H9 (cell line): ENCODE measurements at regions not wholly inside any gene's neighbourhood (a gene's known extent, or its start where the extent isn't known, plus 50 kb on each side); places are given as distances from the start of the nearest gene placed in this dataset.

Experiments used
- DNase-seq: peaks from one replicate; pipeline ENCODE4 v3.0.0-alpha.2; 2017
- H2AFZ ChIP-seq: one replicate; pipeline ENCODE4 v1.6.1; 2013; ENCODE audit warnings: mild to moderate bottlenecking, low read length, control low read depth, moderate library complexity
- H2AK5ac ChIP-seq: 2 replicates; pipeline ENCODE4 v1.6.1; 2013; ENCODE audit warnings: low read length, control low read depth, mixed read lengths; ENCODE audit not compliant: insufficient read length
- H2BK120ac ChIP-seq: one replicate; pipeline ENCODE4 v1.6.1; 2013; ENCODE audit warnings: low read depth, mild to moderate bottlenecking, low read length, control low read depth, inconsistent platforms; ENCODE audit not compliant: poor library complexity, severe bottlenecking
- H2BK12ac ChIP-seq: 2 replicates; pipeline ENCODE4 v1.6.1; 2013; ENCODE audit warnings: low read length, control low read depth, mixed read lengths, low read depth; ENCODE audit not compliant: insufficient read length
- H2BK15ac ChIP-seq: 2 replicates; pipeline ENCODE4 v1.6.1; 2013; ENCODE audit warnings: low read depth, low read length, control low read depth
- H2BK20ac ChIP-seq: one replicate; pipeline ENCODE4 v1.6.1; 2013; ENCODE audit warnings: low read depth, mild to moderate bottlenecking, low read length, control low read depth, inconsistent platforms; ENCODE audit not compliant: poor library complexity, severe bottlenecking
- H2BK5ac ChIP-seq: 2 replicates; pipeline ENCODE4 v1.6.1; 2013; ENCODE audit warnings: low read length, control low read depth, mixed read lengths; ENCODE audit not compliant: insufficient read length
- H3K14ac ChIP-seq: 2 replicates; pipeline ENCODE4 v1.6.1; 2013; ENCODE audit warnings: low read length, control low read depth; ENCODE audit not compliant: insufficient read depth
- H3K18ac ChIP-seq: 2 replicates; pipeline ENCODE4 v1.6.1; 2013; ENCODE audit warnings: low read depth, mild to moderate bottlenecking, mixed read lengths, low read length, control low read depth; ENCODE audit not compliant: insufficient read length
- H3K23ac ChIP-seq: 2 replicates; pipeline ENCODE4 v1.6.1; 2013; ENCODE audit warnings: low read length, control low read depth, mixed read lengths, low read depth; ENCODE audit not compliant: insufficient read length
- H3K23me2 ChIP-seq: 2 replicates; pipeline ENCODE4 v1.6.1; 2013; ENCODE audit warnings: low read depth, mild to moderate bottlenecking, mixed read lengths, low read length, control low read depth; ENCODE audit not compliant: insufficient read length, poor library complexity, severe bottlenecking
- H3K27ac ChIP-seq: 2 replicates; pipeline ENCODE4 v1.5.1; 2013; ENCODE audit warnings: low read length, control low read depth, mixed read lengths, low read depth; ENCODE audit not compliant: insufficient read length
- H3K27me3 ChIP-seq: 2 replicates; pipeline ENCODE4 v1.6.1; 2013; ENCODE audit warnings: low read length, control low read depth, inconsistent platforms; ENCODE audit not compliant: insufficient read depth
- H3K4ac ChIP-seq: 2 replicates; pipeline ENCODE4 v1.6.1; 2013; ENCODE audit warnings: low read depth, mild to moderate bottlenecking, control low read depth, inconsistent platforms, low read length, moderate library complexity
- H3K4me1 ChIP-seq: 2 replicates; pipeline ENCODE4 v1.6.1; 2013; ENCODE audit warnings: low read length, control low read depth, inconsistent platforms; ENCODE audit not compliant: insufficient read depth
- H3K4me2 ChIP-seq: 2 replicates; pipeline ENCODE4 v1.6.1; 2013; ENCODE audit warnings: low read length, control low read depth, mixed read lengths; ENCODE audit not compliant: insufficient read length, insufficient read depth
- H3K56ac ChIP-seq: 2 replicates; pipeline ENCODE4 v1.6.1; 2013; ENCODE audit warnings: low read depth, mild to moderate bottlenecking, mixed read lengths, low read length, control low read depth; ENCODE audit not compliant: insufficient read length
- H3K79me1 ChIP-seq: 2 replicates; pipeline ENCODE4 v1.6.1; 2013; ENCODE audit warnings: low read depth, mild to moderate bottlenecking, moderate library complexity, low read length, control low read depth, inconsistent platforms; ENCODE audit not compliant: insufficient read depth, poor library complexity, severe bottlenecking
- H3K79me2 ChIP-seq: 2 replicates; pipeline ENCODE4 v1.6.1; 2013; ENCODE audit warnings: low read length, control low read depth, inconsistent platforms; ENCODE audit not compliant: insufficient read depth
- H3K9ac ChIP-seq: 2 replicates; pipeline ENCODE4 v1.6.1; 2013; ENCODE audit warnings: low read length, control low read depth, mixed read lengths; ENCODE audit not compliant: insufficient read length; ENCODE audit errors: extremely low read depth
- H3K9me3 ChIP-seq: one replicate; pipeline ENCODE4 v1.6.1; 2013; ENCODE audit warnings: low read depth, low read length, inconsistent platforms; ENCODE audit not compliant: control insufficient read depth
- H3T11ph ChIP-seq: one replicate; pipeline ENCODE4 v1.6.1; 2013; ENCODE audit warnings: mild to moderate bottlenecking, low read length, control low read depth, inconsistent platforms
- H4K20me1 ChIP-seq: one replicate; pipeline ENCODE4 v1.6.1; 2013; ENCODE audit not compliant: control insufficient read depth, insufficient read length, insufficient read depth
- H4K5ac ChIP-seq: 2 replicates; pipeline ENCODE4 v1.6.1; 2013; ENCODE audit warnings: low read depth, mild to moderate bottlenecking, mixed read lengths, low read length, control low read depth; ENCODE audit not compliant: insufficient read length
- H4K8ac ChIP-seq: replicated peaks from 2 replicates; pipeline ENCODE4 v1.6.1; 2013; ENCODE audit warnings: low read length, control low read depth, mixed read lengths, low read depth; ENCODE audit not compliant: insufficient read length
- H4K91ac ChIP-seq: 2 replicates; pipeline ENCODE4 v1.6.1; 2013; ENCODE audit warnings: low read depth, mild to moderate bottlenecking, moderate library complexity, mixed read lengths, low read length, control low read depth; ENCODE audit not compliant: insufficient read length
- H3K27ac Mint-ChIP-seq, 3 experiments: 2 replicates in 2 of 3; 3 replicates in 1 of 3; pipeline ENCODE4 v1.8.0; 2020 to 2021; ENCODE audit warnings: mixed read lengths in 3 of 3, mild to moderate bottlenecking in 1 of 3, moderate library complexity in 1 of 3
- H3K27me3 Mint-ChIP-seq: 2 replicates; pipeline ENCODE4 v1.8.0; 2021; ENCODE audit warnings: low read depth, mild to moderate bottlenecking, moderate library complexity, mixed read lengths
- H3K36me3 Mint-ChIP-seq, 3 experiments: 2 replicates in 2 of 3; 3 replicates in 1 of 3; pipeline ENCODE4 v1.8.0; 2020 to 2021; ENCODE audit warnings: low read depth in 3 of 3, mixed read lengths in 3 of 3; ENCODE audit not compliant: insufficient read depth in 1 of 3
- H3K4me1 Mint-ChIP-seq, 2 experiments: 2 replicates each; pipeline ENCODE4 v1.8.0; 2020; ENCODE audit warnings: mixed read lengths in 2 of 2
- H3K4me3 Mint-ChIP-seq, 2 experiments: 2 replicates in 1 of 2; 3 replicates in 1 of 2; pipeline ENCODE4 v1.8.0; 2020 to 2021; ENCODE audit warnings: mild to moderate bottlenecking in 2 of 2, mixed read lengths in 2 of 2, moderate library complexity in 1 of 2
- H3K9me3 Mint-ChIP-seq, 2 experiments: 2 replicates in 1 of 2; 3 replicates in 1 of 2; pipeline ENCODE4 v1.8.0; 2020; ENCODE audit warnings: mild to moderate bottlenecking in 2 of 2, mixed read lengths in 2 of 2, moderate library complexity in 1 of 2
- WGBS: extraction: QIAGEN DNeasy Blood & Tissue Kit; methylation state at CpG from one replicate; pipeline ENCODE4 v1.1.7; 2013; ENCODE audit warnings: missing lambda C conversion rate, low lambda C conversion rate, mixed read lengths; ENCODE audit not compliant: insufficient read length; ENCODE audit errors: extremely low coverage; 5-methylcytosine and 5-hydroxymethylcytosine counted together
- TF ChIP-seq, protein P1 (sequence below): fragments of 200-600 bp; sonication (generic); conservative IDR thresholded peaks from 3 replicates; pipeline ENCODE4 v1.8.0; 2021; ENCODE audit warnings: antibody characterized with exemption, mild to moderate bottlenecking

- peaks cover 9 to 11% of the 10 kb centered on the region in 2 experiments; a peak in 3 of 5 replicates for H3K9me3 Mint-ChIP-seq
These were observed 336.8 kb upstream of the SLC30A5 start for GRCh38 chr5:68757006-68757405.

More at GRCh38 chr5:68757006-68757405, 336.8 kb upstream of the SLC30A5 start:
- no peaks in the 10 kb centered on the region for H3K79me1 ChIP-seq
- no peak overlapping the region for H3K9ac ChIP-seq
- H3K23me2 ChIP-seq, result no peaks in the 10 kb centered on the region
- H2AK5ac ChIP-seq, result no peak overlapping the region
- H3K23ac ChIP-seq, result no peak overlapping the region
- H3K27me3 Mint-ChIP-seq, result no peaks in the 10 kb centered on the region
- no peak overlapping the region for H3T11ph ChIP-seq
- no peak for DNase-seq
- H3K79me2 ChIP-seq, result no peaks in the 10 kb centered on the region
- no peak overlapping the region for H2AFZ ChIP-seq
- H3K18ac ChIP-seq, result no peak overlapping the region
- H3K27ac Mint-ChIP-seq, result no peak overlapping the region
- H3K14ac ChIP-seq, result no peak overlapping the region
- H3K4me2 ChIP-seq, result no peak overlapping the region
- TF ChIP-seq, protein P1, sequence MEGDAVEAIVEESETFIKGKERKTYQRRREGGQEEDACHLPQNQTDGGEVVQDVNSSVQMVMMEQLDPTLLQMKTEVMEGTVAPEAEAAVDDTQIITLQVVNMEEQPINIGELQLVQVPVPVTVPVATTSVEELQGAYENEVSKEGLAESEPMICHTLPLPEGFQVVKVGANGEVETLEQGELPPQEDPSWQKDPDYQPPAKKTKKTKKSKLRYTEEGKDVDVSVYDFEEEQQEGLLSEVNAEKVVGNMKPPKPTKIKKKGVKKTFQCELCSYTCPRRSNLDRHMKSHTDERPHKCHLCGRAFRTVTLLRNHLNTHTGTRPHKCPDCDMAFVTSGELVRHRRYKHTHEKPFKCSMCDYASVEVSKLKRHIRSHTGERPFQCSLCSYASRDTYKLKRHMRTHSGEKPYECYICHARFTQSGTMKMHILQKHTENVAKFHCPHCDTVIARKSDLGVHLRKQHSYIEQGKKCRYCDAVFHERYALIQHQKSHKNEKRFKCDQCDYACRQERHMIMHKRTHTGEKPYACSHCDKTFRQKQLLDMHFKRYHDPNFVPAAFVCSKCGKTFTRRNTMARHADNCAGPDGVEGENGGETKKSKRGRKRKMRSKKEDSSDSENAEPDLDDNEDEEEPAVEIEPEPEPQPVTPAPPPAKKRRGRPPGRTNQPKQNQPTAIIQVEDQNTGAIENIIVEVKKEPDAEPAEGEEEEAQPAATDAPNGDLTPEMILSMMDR, result no peak
- H2BK15ac ChIP-seq, result no peak overlapping the region
- no peak overlapping the region for H3K27ac ChIP-seq
- no peaks in the 10 kb centered on the region for H4K20me1 ChIP-seq
- H3K4me3 Mint-ChIP-seq, result no peak overlapping the region
- no peak overlapping the region for H4K5ac ChIP-seq
- H4K8ac ChIP-seq, result no peak overlapping the region
- H2BK120ac ChIP-seq, result no peak overlapping the region
- H2BK20ac ChIP-seq, result no peak overlapping the region
- H2BK12ac ChIP-seq, result no peak overlapping the region
- no peak overlapping the region for H3K56ac ChIP-seq
- H3K4ac ChIP-seq, result no peak overlapping the region
- no peaks in the 10 kb centered on the region for H3K27me3 ChIP-seq
- no peaks in the 10 kb centered on the region for H3K4me1 Mint-ChIP-seq
- WGBS, result no CpG with 5 or more reads among the region's 1 CpG
- no peak overlapping the region for H4K91ac ChIP-seq
- H2BK5ac ChIP-seq, result no peak overlapping the region
- H3K36me3 Mint-ChIP-seq, result peaks cover 0 to 13% (median 0%) of the 10 kb centered on the region in 3 experiments; a peak in 3 of 7 replicates
- H3K4me1 ChIP-seq, result no peaks in the 10 kb centered on the region
- no peaks in the 10 kb centered on the region for H3K9me3 ChIP-seq
